Stimulated activated CD4-positive, alpha-beta T cell treated with anti-CD3 and anti-CD28 coated beads, Interleukin-1b, Interleukin-23, amount 100 ng/mL, for 24 hours (primary cell): ENCODE measurements at regions not wholly inside any gene's neighbourhood (a gene's known extent, or its start where the extent isn't known, plus 50 kb on each side); places are given as distances from the start of the nearest gene placed in this dataset.

Source experiments
- DNase-seq, 4 experiments: peaks; one replicate each; pipeline ENCODE4 v3.0.0-alpha.2; 2020; ENCODE audit warnings: low read depth in 4 of 4, low spot score in 1 of 4

- no peak for DNase-seq
These were observed 359.0 kb downstream of the ADRA2A start for GRCh38 chr10:111435871-111436270.

- no peak for DNase-seq
These were observed 362.4 kb downstream of the ADRA2A start for GRCh38 chr10:111439034-111439842.

GRCh38 chr10:111440501-111440900 lies 363.7 kb downstream of the ADRA2A start:
- DNase-seq = no peak

GRCh38 chr10:111445667-111446066 lies 368.8 kb downstream of the ADRA2A start:
- no peak for DNase-seq

- no peak for DNase-seq
These were observed 370.1 kb downstream of the ADRA2A start for GRCh38 chr10:111446966-111447365.

- no peak for DNase-seq
These were observed 375.3 kb downstream of the ADRA2A start for GRCh38 chr10:111452153-111452552.

GRCh38 chr10:111455776-111456426 lies 379.1 kb downstream of the ADRA2A start:
- DNase-seq = no peak

- no peak for DNase-seq
These were observed 381.4 kb downstream of the ADRA2A start for GRCh38 chr10:111458256-111458655.

- DNase-seq = no peak
These were observed 383.1 kb downstream of the ADRA2A start for GRCh38 chr10:111459967-111460366.

GRCh38 chr10:111472445-111472844 lies 395.6 kb downstream of the ADRA2A start:
- DNase-seq = no peak

- no peak for DNase-seq
These were observed 396.5 kb downstream of the ADRA2A start for GRCh38 chr10:111473361-111473760.

GRCh38 chr10:111474786-111475185 lies 398.0 kb downstream of the ADRA2A start:
- DNase-seq = no peak

- DNase-seq = no peak
These were observed 398.9 kb downstream of the ADRA2A start for GRCh38 chr10:111475720-111476119.

- no peak for DNase-seq
These were observed 401.8 kb downstream of the ADRA2A start for GRCh38 chr10:111478651-111479050.

- DNase-seq = no peak
These were observed 403.1 kb downstream of the ADRA2A start for GRCh38 chr10:111479966-111480365.

GRCh38 chr10:111481261-111481826 lies 404.5 kb downstream of the ADRA2A start:
- no peak for DNase-seq

GRCh38 chr10:111481866-111482265 lies 405.0 kb downstream of the ADRA2A start:
- DNase-seq = no peak

GRCh38 chr10:111482621-111483216 lies 405.9 kb downstream of the ADRA2A start:
- no peak for DNase-seq

- DNase-seq = no peak
These were observed 408.9 kb downstream of the ADRA2A start for GRCh38 chr10:111485767-111486166.

GRCh38 chr10:111486346-111486745 lies 409.5 kb downstream of the ADRA2A start:
- DNase-seq = no peak

- no peak for DNase-seq
These were observed 411.8 kb downstream of the ADRA2A start for GRCh38 chr10:111488668-111489067.

GRCh38 chr10:111491154-111491553 lies 414.3 kb downstream of the ADRA2A start:
- no peak for DNase-seq
